ENCODE measurements at regions not wholly inside any gene's neighbourhood (a gene's known extent, or its start where the extent isn't known, plus 50 kb on each side); places are given as distances from the start of the nearest gene placed in this dataset.

GRCh38 chr5:141734501-141735229 lies 52.6 kb upstream of the ARAP3 start:
- TF ChIP-seq CTCF (IDR thresholded peaks at IDR 0.05 in 8 of 11, conservative IDR thresholded peaks at IDR 0.05 in 3 of 11) (no peak), POLR2A (IDR thresholded peaks at IDR 0.05) (no peak)
